SU-DHL-6 (cell line): ENCODE measurements at regions not wholly inside any gene's neighbourhood (a gene's known extent, or its start where the extent isn't known, plus 50 kb on each side); places are given as distances from the start of the nearest gene placed in this dataset.

Source experiments
- H2AFZ ChIP-seq: fragments of 200-600 bp; sonication (generic); 2 replicates; pipeline ENCODE4 v1.6.1; 2014; ENCODE audit warnings: low read depth, mild to moderate bottlenecking, moderate library complexity, mixed read lengths, antibody characterized with exemption, low read length; ENCODE audit not compliant: severe bottlenecking
- H3F3A ChIP-seq: fragments of 200-600 bp; shearing (Covaris generic); 2 replicates; pipeline ENCODE4 v1.6.0; 2016; ENCODE audit warnings: antibody characterized with exemption, mild to moderate bottlenecking; ENCODE audit not compliant: insufficient read depth
- H3K27ac ChIP-seq: fragments of 200-600 bp; sonication (generic); 2 replicates; pipeline ENCODE4 v1.5.1; 2016; ENCODE audit warnings: low read depth, mild to moderate bottlenecking, low read length, moderate library complexity, mixed read lengths
- H3K27me3 ChIP-seq: fragments of 200-600 bp; sonication (generic), shearing (Covaris generic); 2 replicates; pipeline ENCODE4 v1.6.0; 2014; ENCODE audit warnings: mild to moderate bottlenecking, low read length
- H3K36me3 ChIP-seq: fragments of 200-600 bp; sonication (generic); 2 replicates; pipeline ENCODE4 v1.6.1; 2014; ENCODE audit warnings: mild to moderate bottlenecking, low read length, mixed read lengths
- H3K4me2 ChIP-seq: fragments of 300-600, 200-600 bp; shearing (Covaris generic), sonication (generic); 2 replicates; pipeline ENCODE4 v1.6.0; 2014; ENCODE audit warnings: low read length, low read depth, mild to moderate bottlenecking; ENCODE audit not compliant: poor library complexity, severe bottlenecking
- H3K4me3 ChIP-seq: fragments of 200-600 bp; sonication (generic); 2 replicates; pipeline ENCODE4 v1.5.1; 2014; ENCODE audit warnings: antibody characterized with exemption, low read length, mild to moderate bottlenecking, mixed read lengths; ENCODE audit not compliant: insufficient read depth, poor library complexity, severe bottlenecking
- H3K79me2 ChIP-seq: fragments of 200-600 bp; sonication (generic); 2 replicates; pipeline ENCODE4 v1.6.1; 2014; ENCODE audit warnings: mild to moderate bottlenecking, low read length, moderate library complexity; ENCODE audit not compliant: insufficient read depth
- H3K9ac ChIP-seq: fragments of 200-600 bp; sonication (generic); 2 replicates; pipeline ENCODE4 v1.7.0; 2014; ENCODE audit warnings: mild to moderate bottlenecking, low read length
- H3K9me2 ChIP-seq: fragments of 200-600 bp; sonication (generic); replicated peaks from 2 replicates; pipeline ENCODE4 v1.6.1; 2014; ENCODE audit warnings: low read length; ENCODE audit not compliant: insufficient read depth
- H3K9me3 ChIP-seq: fragments of 200-600 bp; sonication (generic); 2 replicates; pipeline ENCODE4 v1.6.1; 2014; ENCODE audit warnings: low read length, mixed read lengths; ENCODE audit not compliant: insufficient read depth
- H4K20me1 ChIP-seq: fragments of 200-600 bp; sonication (generic); 2 replicates; pipeline ENCODE4 v1.6.1; 2014; ENCODE audit warnings: low read depth, mild to moderate bottlenecking, antibody characterized with exemption, low read length, moderate library complexity, mixed read lengths
- CTCF ChIP-seq: fragments of 200-600 bp; sonication (generic); IDR thresholded peaks from one replicate; pipeline ENCODE4 v1.5.1; 2017; ENCODE audit warnings: antibody characterized with exemption, mild to moderate bottlenecking, low read length, moderate library complexity; ENCODE audit not compliant: insufficient read depth, poor library complexity, severe bottlenecking
- EZH2phosphoT487 ChIP-seq: fragments of 200-600 bp; sonication (generic), shearing (Covaris generic); conservative IDR thresholded peaks from 2 replicates; pipeline ENCODE4 v1.6.1; 2018; ENCODE audit warnings: mild to moderate bottlenecking, antibody characterized with exemption, low read length, moderate library complexity, mixed read lengths

- H3K9me2 ChIP-seq, result no peaks in the 10 kb centered on the region
- no peaks in the 10 kb centered on the region for H3K9me3 ChIP-seq
- H3K4me2 ChIP-seq, result no peak overlapping the region
- no peak overlapping the region for H2AFZ ChIP-seq
- TF ChIP-seq EZH2phosphoT487 (no peak), CTCF (no peak)
- no peaks in the 10 kb centered on the region for H3F3A ChIP-seq
- H3K27me3 ChIP-seq, result no peaks in the 10 kb centered on the region
- no peaks in the 10 kb centered on the region for H3K36me3 ChIP-seq
- H3K27ac ChIP-seq, result no peak overlapping the region
- no peak overlapping the region for H3K4me3 ChIP-seq
- no peak overlapping the region for H3K9ac ChIP-seq
- H4K20me1 ChIP-seq, result no peaks in the 10 kb centered on the region
- no peaks in the 10 kb centered on the region for H3K79me2 ChIP-seq
Observed at GRCh38 chr21:16570171-16570570, 840.4 kb downstream of the USP25 start.

GRCh38 chr21:16570856-16571255 is 841.1 kb downstream of the USP25 start:
- H3K9me2 ChIP-seq, result no peaks in the 10 kb centered on the region
- no peaks in the 10 kb centered on the region for H3F3A ChIP-seq
- no peaks in the 10 kb centered on the region for H4K20me1 ChIP-seq
- TF ChIP-seq EZH2phosphoT487, result no peak
- no peak for TF ChIP-seq CTCF
- no peak overlapping the region for H3K4me2 ChIP-seq
- no peaks in the 10 kb centered on the region for H3K9me3 ChIP-seq
- no peak overlapping the region for H3K27ac ChIP-seq
- H3K27me3 ChIP-seq, result no peaks in the 10 kb centered on the region
- no peak overlapping the region for H2AFZ ChIP-seq
- no peak overlapping the region for H3K9ac ChIP-seq
- no peaks in the 10 kb centered on the region for H3K36me3 ChIP-seq
- H3K4me3 ChIP-seq, result no peak overlapping the region
- no peaks in the 10 kb centered on the region for H3K79me2 ChIP-seq

GRCh38 chr21:16571594-16571993 is 841.8 kb downstream of the USP25 start:
- Histone ChIP-seq H2AFZ (no peak overlapping the region), H3K4me2 (no peak overlapping the region), H3K9me2 (no peaks in the 10 kb centered on the region), H3K9me3 (no peaks in the 10 kb centered on the region), H3K27me3 (no peaks in the 10 kb centered on the region), H3K9ac (no peak overlapping the region), H3K27ac (no peak overlapping the region), H3K36me3 (no peaks in the 10 kb centered on the region), H4K20me1 (no peaks in the 10 kb centered on the region), H3F3A (no peaks in the 10 kb centered on the region), H3K79me2 (no peaks in the 10 kb centered on the region), H3K4me3 (no peak overlapping the region)
- TF ChIP-seq CTCF, result no peak
- TF ChIP-seq EZH2phosphoT487, result no peak
